IMR-90 (cell line): ENCODE measurements at regions not wholly inside any gene's neighbourhood (a gene's known extent, or its start where the extent isn't known, plus 50 kb on each side); places are given as distances from the start of the nearest gene placed in this dataset.

Source experiments
- ATAC-seq: fragments of 200-7000 bp; cut with Tn5 transposase; 2 replicates; pipeline ENCODE4 v1.9.1; 2020; ENCODE audit warnings: low read depth, mild to moderate bottlenecking, moderate library complexity
- BruUV-seq: library from RNA; stranded (reverse); fragments of 400-500 nt; replicated peaks from 2 replicates; lab custom pipeline; 2021; lab: Mats Ljungman, UMichigan
- CTCF ChIA-PET: fragments of 300-600 bp; formaldehyde crosslinking; extraction: SDS; loops from one replicate; lab custom pipeline; 2021; ENCODE audit warnings: antibody characterized with exemption; lab: Yijun Ruan, JAX
- POLR2A ChIA-PET: fragments of 300-600 bp; sonication (Branson Sonifier 250); formaldehyde crosslinking; loops from one replicate; lab custom pipeline; 2022; ENCODE audit warnings: antibody characterized with exemption; ENCODE audit not compliant: unreplicated experiment; lab: Charles Lee
- DNase-seq: peaks from one replicate; pipeline ENCODE4 v3.0.0; 2013
- H2AFZ ChIP-seq: replicated peaks from 2 replicates; pipeline ENCODE3; 2013; ENCODE audit warnings: low read length, mild to moderate bottlenecking; ENCODE audit not compliant: poor library complexity
- H2AK5ac ChIP-seq: 2 replicates; pipeline ENCODE4 v1.6.1; 2013; ENCODE audit warnings: low read depth, low read length, inconsistent platforms
- H2AK9ac ChIP-seq: replicated peaks from 2 replicates; pipeline ENCODE3; 2013; ENCODE audit warnings: mild to moderate bottlenecking, low read depth, low read length, moderate library complexity; ENCODE audit not compliant: poor library complexity
- H2BK120ac ChIP-seq: 2 replicates; pipeline ENCODE4 v1.6.1; 2013; ENCODE audit warnings: low read depth, low read length, inconsistent platforms
- H2BK15ac ChIP-seq: 3 replicates; pipeline ENCODE4 v1.6.1; 2013; ENCODE audit warnings: low read depth, low read length, inconsistent platforms
- H2BK20ac ChIP-seq: 2 replicates; pipeline ENCODE4 v1.6.1; 2013; ENCODE audit warnings: low read depth, mild to moderate bottlenecking, inconsistent platforms, low read length, moderate library complexity
- H2BK5ac ChIP-seq: 2 replicates; pipeline ENCODE4 v1.6.1; 2013; ENCODE audit warnings: mild to moderate bottlenecking, low read depth, low read length, inconsistent platforms; ENCODE audit not compliant: poor library complexity, severe bottlenecking
- H3K14ac ChIP-seq: replicated peaks from 2 replicates; pipeline ENCODE4 v1.6.1; 2013; ENCODE audit warnings: low read depth, low read length, inconsistent platforms
- H3K18ac ChIP-seq: 2 replicates; pipeline ENCODE4 v1.6.1; 2013; ENCODE audit warnings: low read depth, low read length, control low read depth
- H3K23ac ChIP-seq: 2 replicates; pipeline ENCODE4 v1.6.1; 2013; ENCODE audit warnings: low read depth, low read length, inconsistent platforms
- H3K27ac ChIP-seq: 2 replicates; pipeline ENCODE4 v1.5.1; 2013; ENCODE audit warnings: mild to moderate bottlenecking, control low read depth, low read length; ENCODE audit not compliant: insufficient read depth
- H3K27me3 ChIP-seq: 2 replicates; pipeline ENCODE4 v1.6.1; 2013; ENCODE audit warnings: low read length; ENCODE audit not compliant: control insufficient read depth, insufficient read depth
- H3K36me3 ChIP-seq: 2 replicates; pipeline ENCODE4 v1.6.1; 2013; ENCODE audit warnings: low read length, mixed read lengths; ENCODE audit not compliant: control insufficient read depth, insufficient read depth
- H3K4ac ChIP-seq: 2 replicates; pipeline ENCODE4 v1.6.1; 2013; ENCODE audit warnings: low read depth, low read length, inconsistent platforms
- H3K4me1 ChIP-seq: 2 replicates; pipeline ENCODE4 v1.6.1; 2013; ENCODE audit warnings: low read length, mixed read lengths; ENCODE audit not compliant: control insufficient read depth, insufficient read depth
- H3K4me2 ChIP-seq: 2 replicates; pipeline ENCODE4 v1.6.1; 2013; ENCODE audit warnings: low read depth, mild to moderate bottlenecking, control low read depth, low read length, moderate library complexity
- H3K4me3 ChIP-seq: 2 replicates; pipeline ENCODE4 v1.5.1; 2013; ENCODE audit warnings: low read depth, mild to moderate bottlenecking, control low read depth, low read length, moderate library complexity; ENCODE audit not compliant: insufficient read depth
- H3K56ac ChIP-seq: 2 replicates; pipeline ENCODE4 v1.6.1; 2013; ENCODE audit warnings: low read length, inconsistent platforms; ENCODE audit not compliant: insufficient read depth; ENCODE audit errors: extremely low read depth
- H3K79me1 ChIP-seq, 2 experiments: 2 replicates each; pipeline ENCODE4 v1.6.1; 2013; ENCODE audit warnings: low read length in 2 of 2, inconsistent platforms in 1 of 2, low read depth in 1 of 2
- H3K9ac ChIP-seq: 2 replicates; pipeline ENCODE4 v1.6.1; 2013; ENCODE audit warnings: low read depth, low read length, control low read depth
- H3K9me1 ChIP-seq: 2 replicates; pipeline ENCODE4 v1.6.1; 2013; ENCODE audit warnings: low read length, inconsistent platforms; ENCODE audit not compliant: insufficient read depth
- H3K9me3 ChIP-seq: 2 replicates; pipeline ENCODE4 v1.6.1; 2013; ENCODE audit warnings: low read length; ENCODE audit not compliant: control insufficient read depth, insufficient read depth
- H4K20me1 ChIP-seq: 2 replicates; pipeline ENCODE4 v1.6.1; 2013; ENCODE audit warnings: low read length, inconsistent platforms; ENCODE audit not compliant: insufficient read depth
- H4K5ac ChIP-seq: 2 replicates; pipeline ENCODE4 v1.6.1; 2013; ENCODE audit warnings: mild to moderate bottlenecking, low read depth, low read length, control low read depth
- H4K8ac ChIP-seq, 2 experiments: 2 replicates each; pipeline ENCODE4 v1.6.1; 2013; ENCODE audit warnings: low read depth in 2 of 2, low read length in 2 of 2, control low read depth in 1 of 2, inconsistent platforms in 1 of 2
- H4K91ac ChIP-seq: 2 replicates; pipeline ENCODE4 v1.6.1; 2013; ENCODE audit warnings: low read depth, low read length, inconsistent platforms; ENCODE audit not compliant: insufficient read depth
- BHLHE40 ChIP-seq: fragments of 150-350 bp; IDR thresholded peaks from 2 replicates; pipeline ENCODE4 v1.6.1; 2016; ENCODE audit warnings: mild to moderate bottlenecking, low read depth, low read length
- CEBPB ChIP-seq: IDR thresholded peaks from 2 replicates; pipeline ENCODE4 v1.6.1; 2012; ENCODE audit warnings: low read depth, low read length, improper control_type of control experiment
- CHD1 ChIP-seq: IDR thresholded peaks from 2 replicates; pipeline ENCODE4 v1.6.1; 2012; ENCODE audit warnings: low read depth, low read length, improper control_type of control experiment
- FOS ChIP-seq: fragments of 150-350 bp; IDR thresholded peaks from 2 replicates; pipeline ENCODE4 v1.6.1; 2016; ENCODE audit warnings: low read depth, low read length
- MAFK ChIP-seq: IDR thresholded peaks from 2 replicates; pipeline ENCODE4 v1.6.1; 2012; ENCODE audit warnings: low read depth, low read length, improper control_type of control experiment
- MAZ ChIP-seq: IDR thresholded peaks from 2 replicates; pipeline ENCODE4 v1.6.1; 2012; ENCODE audit warnings: low read depth, mild to moderate bottlenecking, low read length, improper control_type of control experiment, moderate library complexity, borderline replicate concordance
- MXI1 ChIP-seq: IDR thresholded peaks from 2 replicates; pipeline ENCODE4 v1.6.1; 2012; ENCODE audit warnings: low read depth, mild to moderate bottlenecking, low read length, moderate library complexity, borderline replicate concordance
- NFE2L2 ChIP-seq: fragments of 150-350 bp; IDR thresholded peaks from 2 replicates; pipeline ENCODE4 v1.6.1; 2016; ENCODE audit warnings: low read depth, mild to moderate bottlenecking, low read length
- POLR2A ChIP-seq: IDR thresholded peaks from 2 replicates; pipeline ENCODE4 v1.6.1; 2012; ENCODE audit warnings: mild to moderate bottlenecking, low read depth, low read length
- RAD21 ChIP-seq: IDR thresholded peaks from 2 replicates; pipeline ENCODE4 v1.6.1; 2012; ENCODE audit warnings: low read length, improper control_type of control experiment
- RCOR1 ChIP-seq: IDR thresholded peaks from 2 replicates; pipeline ENCODE4 v1.6.1; 2012; ENCODE audit warnings: mild to moderate bottlenecking, low read length, improper control_type of control experiment; ENCODE audit not compliant: insufficient replicate concordance
- RFX5 ChIP-seq: IDR thresholded peaks from 2 replicates; pipeline ENCODE4 v1.8.0; 2012; ENCODE audit warnings: low read depth, mild to moderate bottlenecking, low read length, moderate library complexity
- SMC3 ChIP-seq: fragments of 150-350 bp; IDR thresholded peaks from 2 replicates; pipeline ENCODE4 v1.6.1; 2016; ENCODE audit warnings: low read depth, mild to moderate bottlenecking, antibody characterized with exemption, low read length, moderate library complexity
- WGBS, 2 experiments: methylation state at CpG; one replicate each; pipeline versions ENCODE4 v1.1.5 to v1.1.7; 2013; ENCODE audit warnings: missing lambda C conversion rate in 2 of 2; ENCODE audit not compliant: insufficient read length in 1 of 2; ENCODE audit errors: extremely low coverage in 2 of 2; 5-methylcytosine and 5-hydroxymethylcytosine counted together
- dilution Hi-C: fragments of 300-500 bp; cut with HindIII; formaldehyde crosslinking; loops from one replicate; pipeline ENCODE4 v1.14.3; 2018; ENCODE audit warnings: low sequenced_read_pairs; ENCODE audit not compliant: unreplicated experiment
- in situ Hi-C: fragments of 300-500 bp; cut with MboI; formaldehyde crosslinking; loops from 3 replicates; pipeline ENCODE4 v1.14.3; 2019; ENCODE audit warnings: low sequenced_read_pairs, inconsistent platforms, mixed read lengths
- intact Hi-C: fragments of 100-400 bp; cut with micrococcal nuclease; formaldehyde crosslinking; loops from 2 replicates; pipeline ENCODE4 v1.10.0; 2022
- TF ChIP-seq, protein P1 (sequence below): fragments of 150-350 bp; IDR thresholded peaks from 2 replicates; pipeline ENCODE4 v1.6.1; 2017; ENCODE audit warnings: mild to moderate bottlenecking, antibody characterized with exemption, low read length, low read depth
- TF ChIP-seq, protein P2 (sequence below): conservative IDR thresholded peaks from 2 replicates; pipeline ENCODE4 v1.5.1; 2012; ENCODE audit warnings: mild to moderate bottlenecking, low read depth, low read length, improper control_type of control experiment
- TF ChIP-seq, protein P3 (sequence below): fragments of 150-350 bp; IDR thresholded peaks from 2 replicates; pipeline ENCODE4 v1.6.1; 2016; ENCODE audit warnings: low read depth, mild to moderate bottlenecking, low read length, moderate library complexity, borderline replicate concordance

DNA sequence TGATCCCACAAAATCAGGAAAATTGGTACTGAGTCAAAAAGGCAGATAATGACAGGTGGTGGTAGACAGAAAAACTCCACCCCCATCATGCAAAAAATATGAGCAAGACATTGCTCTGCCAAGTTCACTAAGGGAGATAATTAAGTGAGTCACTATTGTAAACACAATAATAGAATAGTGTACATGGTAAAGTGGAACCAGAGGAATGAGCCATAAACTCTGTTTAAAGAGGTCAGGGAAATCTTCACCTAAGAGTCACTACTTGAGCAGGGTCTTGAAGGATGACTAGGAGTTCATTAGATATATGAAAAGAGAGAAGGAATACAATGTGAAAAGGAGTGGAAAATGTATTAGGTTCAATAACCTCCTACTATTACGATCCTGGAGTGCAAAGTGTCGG is 213.4 kb upstream of the PEX5L start:
- Histone ChIP-seq H3K18ac (no peak overlapping the region), H3K9ac (no peak overlapping the region), H3K4me2 (no peak overlapping the region), H2BK15ac (no peak overlapping the region), H4K20me1 (no peaks in the 10 kb centered on the region), H3K23ac (no peak overlapping the region), H4K5ac (no peak overlapping the region), H3K4me1 (no peaks in the 10 kb centered on the region), H4K8ac (no peak overlapping the region), H3K27ac (no peak overlapping the region), H3K14ac (no peak overlapping the region), H3K56ac (no peak overlapping the region), H2AFZ (no peak overlapping the region), H3K9me1 (no peaks in the 10 kb centered on the region), H4K91ac (no peak overlapping the region), H2BK120ac (no peak overlapping the region), H2BK20ac (no peak overlapping the region), H3K79me1 (no peaks in the 10 kb centered on the region), H2AK5ac (no peak overlapping the region), H3K36me3 (no peaks in the 10 kb centered on the region), H2AK9ac (no peak overlapping the region), H3K4me3 (no peak overlapping the region), H3K9me3 (no peaks in the 10 kb centered on the region), H3K4ac (no peak overlapping the region), H2BK5ac (no peak overlapping the region), H3K27me3 (no peaks in the 10 kb centered on the region)
- intact Hi-C loops: no loop called here
- CTCF ChIA-PET: no interaction called here
- BruUV-seq: no TSS peak
- peak; percentile 52 for DNase-seq
- dilution Hi-C loops: no loop called here
- POLR2A ChIA-PET: no interaction called here
- in situ Hi-C loops: no loop called here
- TF ChIP-seq MXI1 (no peak), RFX5 (no peak), CHD1 (no peak), RCOR1 (no peak), MAZ (no peak), POLR2A (no peak), NFE2L2 (no peak), MAFK (no peak), FOS (no peak), SMC3 (no peak), BHLHE40 (no peak), RAD21 (no peak), CEBPB (no peak)
- TF ChIP-seq, protein P1, sequence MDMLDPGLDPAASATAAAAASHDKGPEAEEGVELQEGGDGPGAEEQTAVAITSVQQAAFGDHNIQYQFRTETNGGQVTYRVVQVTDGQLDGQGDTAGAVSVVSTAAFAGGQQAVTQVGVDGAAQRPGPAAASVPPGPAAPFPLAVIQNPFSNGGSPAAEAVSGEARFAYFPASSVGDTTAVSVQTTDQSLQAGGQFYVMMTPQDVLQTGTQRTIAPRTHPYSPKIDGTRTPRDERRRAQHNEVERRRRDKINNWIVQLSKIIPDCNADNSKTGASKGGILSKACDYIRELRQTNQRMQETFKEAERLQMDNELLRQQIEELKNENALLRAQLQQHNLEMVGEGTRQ: no peak
- TF ChIP-seq, protein P2, sequence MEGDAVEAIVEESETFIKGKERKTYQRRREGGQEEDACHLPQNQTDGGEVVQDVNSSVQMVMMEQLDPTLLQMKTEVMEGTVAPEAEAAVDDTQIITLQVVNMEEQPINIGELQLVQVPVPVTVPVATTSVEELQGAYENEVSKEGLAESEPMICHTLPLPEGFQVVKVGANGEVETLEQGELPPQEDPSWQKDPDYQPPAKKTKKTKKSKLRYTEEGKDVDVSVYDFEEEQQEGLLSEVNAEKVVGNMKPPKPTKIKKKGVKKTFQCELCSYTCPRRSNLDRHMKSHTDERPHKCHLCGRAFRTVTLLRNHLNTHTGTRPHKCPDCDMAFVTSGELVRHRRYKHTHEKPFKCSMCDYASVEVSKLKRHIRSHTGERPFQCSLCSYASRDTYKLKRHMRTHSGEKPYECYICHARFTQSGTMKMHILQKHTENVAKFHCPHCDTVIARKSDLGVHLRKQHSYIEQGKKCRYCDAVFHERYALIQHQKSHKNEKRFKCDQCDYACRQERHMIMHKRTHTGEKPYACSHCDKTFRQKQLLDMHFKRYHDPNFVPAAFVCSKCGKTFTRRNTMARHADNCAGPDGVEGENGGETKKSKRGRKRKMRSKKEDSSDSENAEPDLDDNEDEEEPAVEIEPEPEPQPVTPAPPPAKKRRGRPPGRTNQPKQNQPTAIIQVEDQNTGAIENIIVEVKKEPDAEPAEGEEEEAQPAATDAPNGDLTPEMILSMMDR: no peak
- TF ChIP-seq, protein P3, sequence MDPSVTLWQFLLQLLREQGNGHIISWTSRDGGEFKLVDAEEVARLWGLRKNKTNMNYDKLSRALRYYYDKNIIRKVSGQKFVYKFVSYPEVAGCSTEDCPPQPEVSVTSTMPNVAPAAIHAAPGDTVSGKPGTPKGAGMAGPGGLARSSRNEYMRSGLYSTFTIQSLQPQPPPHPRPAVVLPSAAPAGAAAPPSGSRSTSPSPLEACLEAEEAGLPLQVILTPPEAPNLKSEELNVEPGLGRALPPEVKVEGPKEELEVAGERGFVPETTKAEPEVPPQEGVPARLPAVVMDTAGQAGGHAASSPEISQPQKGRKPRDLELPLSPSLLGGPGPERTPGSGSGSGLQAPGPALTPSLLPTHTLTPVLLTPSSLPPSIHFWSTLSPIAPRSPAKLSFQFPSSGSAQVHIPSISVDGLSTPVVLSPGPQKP: no peak
- no peak for ATAC-seq
- no CpG with 5 or more reads among the region's 2 CpGs for WGBS, 2 experiments
